Adrenal gland (tissue), 5 donors: ENCODE measurements at regions not wholly inside any gene's neighbourhood (a gene's known extent, or its start where the extent isn't known, plus 50 kb on each side); places are given as distances from the start of the nearest gene placed in this dataset.

ENCODE experiments used
- POLR2A ChIP-seq, 2 donors: fragments of 450-650 bp; IDR thresholded peaks; one replicate each; pipeline ENCODE4 v1.6.1; 2017; ENCODE audit warnings: antibody characterized with exemption in 2 of 2, mild to moderate bottlenecking in 2 of 2, moderate library complexity in 1 of 2
- TF ChIP-seq, protein P1 (sequence below), 6 experiments: fragments of 450-650 bp in 4 of 6; fragments of 200-600 bp in 2 of 6; sonication (generic) in 1 of 6; IDR thresholded peaks; 1 replicate in 5 of 6; 2 replicates in 1 of 6; pipeline versions ENCODE4 v1.5.1 to v1.8.0; 2016 to 2021; ENCODE audit warnings: antibody characterized with exemption in 6 of 6, mild to moderate bottlenecking in 2 of 6, moderate library complexity in 1 of 6
- donor health status: DM: no; HTN: no; CAD: no.

DNA sequence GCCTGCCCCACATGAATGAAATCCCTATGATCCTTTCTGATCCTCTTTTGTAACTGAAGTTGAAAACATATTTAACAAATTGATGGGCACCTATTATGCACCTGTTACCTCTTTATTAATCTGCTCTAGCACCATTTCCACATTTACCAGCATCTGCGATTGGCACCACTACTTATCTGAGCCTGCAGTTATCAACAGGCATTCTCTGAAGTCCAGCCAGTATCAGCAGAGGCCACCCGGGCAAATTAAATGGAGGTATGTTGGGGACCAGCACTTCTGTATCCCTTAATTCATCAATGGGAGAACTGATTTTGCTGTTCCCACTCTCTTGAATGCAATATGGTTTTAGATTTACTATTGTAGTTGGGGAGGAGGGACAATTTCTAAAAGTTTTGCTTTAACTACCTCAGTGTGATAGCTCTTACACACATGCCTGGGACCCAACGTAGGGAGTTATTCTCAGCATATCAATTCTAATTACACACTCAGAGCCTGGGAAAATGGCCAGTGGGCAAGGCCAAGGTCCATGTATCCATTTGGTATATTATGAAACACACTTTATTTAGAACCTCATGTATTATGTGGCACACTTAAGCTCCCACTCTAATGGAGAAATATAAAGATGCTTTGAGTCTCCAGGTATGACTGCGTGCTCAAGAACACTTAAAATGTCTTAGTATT is 1927.1 kb upstream of the PCDH7 start:
- TF ChIP-seq, protein P1, sequence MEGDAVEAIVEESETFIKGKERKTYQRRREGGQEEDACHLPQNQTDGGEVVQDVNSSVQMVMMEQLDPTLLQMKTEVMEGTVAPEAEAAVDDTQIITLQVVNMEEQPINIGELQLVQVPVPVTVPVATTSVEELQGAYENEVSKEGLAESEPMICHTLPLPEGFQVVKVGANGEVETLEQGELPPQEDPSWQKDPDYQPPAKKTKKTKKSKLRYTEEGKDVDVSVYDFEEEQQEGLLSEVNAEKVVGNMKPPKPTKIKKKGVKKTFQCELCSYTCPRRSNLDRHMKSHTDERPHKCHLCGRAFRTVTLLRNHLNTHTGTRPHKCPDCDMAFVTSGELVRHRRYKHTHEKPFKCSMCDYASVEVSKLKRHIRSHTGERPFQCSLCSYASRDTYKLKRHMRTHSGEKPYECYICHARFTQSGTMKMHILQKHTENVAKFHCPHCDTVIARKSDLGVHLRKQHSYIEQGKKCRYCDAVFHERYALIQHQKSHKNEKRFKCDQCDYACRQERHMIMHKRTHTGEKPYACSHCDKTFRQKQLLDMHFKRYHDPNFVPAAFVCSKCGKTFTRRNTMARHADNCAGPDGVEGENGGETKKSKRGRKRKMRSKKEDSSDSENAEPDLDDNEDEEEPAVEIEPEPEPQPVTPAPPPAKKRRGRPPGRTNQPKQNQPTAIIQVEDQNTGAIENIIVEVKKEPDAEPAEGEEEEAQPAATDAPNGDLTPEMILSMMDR (IDR thresholded peaks at IDR 0.05) = no peak
- TF ChIP-seq POLR2A (IDR thresholded peaks at IDR 0.05) = no peak
